SK-N-SH treated with all-trans-retinoic acid at 6 μM for 48 hours (cell line): ENCODE measurements at regions not wholly inside any gene's neighbourhood (a gene's known extent, or its start where the extent isn't known, plus 50 kb on each side); places are given as distances from the start of the nearest gene placed in this dataset.

Source experiments
- ATAC-seq: fragments of 200-7000 bp; cut with Tn5 transposase; 3 replicates; pipeline ENCODE4 v1.9.1; 2020; ENCODE audit warnings: mild to moderate bottlenecking, moderate library complexity
- ARNTL ChIP-seq: fragments of 450-650 bp; formaldehyde crosslinking; IDR thresholded peaks from 2 replicates; pipeline ENCODE4 v1.5.0; 2020; ENCODE audit warnings: low read depth, mild to moderate bottlenecking, moderate library complexity, borderline replicate concordance
- BACH2 ChIP-seq: fragments of 250-450 bp; sonication (Bioruptor Pico); IDR thresholded peaks from 2 replicates; pipeline ENCODE4 v1.9.0; 2021; ENCODE audit warnings: mild to moderate bottlenecking, borderline replicate concordance
- CSDC2 ChIP-seq: fragments of 250-450 bp; sonication (Bioruptor Pico); IDR thresholded peaks from 2 replicates; pipeline ENCODE4 v1.5.0; 2020; ENCODE audit warnings: mild to moderate bottlenecking, moderate library complexity
- CSRNP3 ChIP-seq: fragments of 250-450 bp; sonication (Bioruptor Pico); IDR thresholded peaks from 2 replicates; pipeline ENCODE4 v1.5.1; 2021; ENCODE audit warnings: mild to moderate bottlenecking, moderate library complexity
- ESRRG ChIP-seq: fragments of 250-450 bp; sonication (Bioruptor Pico); IDR thresholded peaks from 2 replicates; pipeline ENCODE4 v1.6.1; 2021; ENCODE audit warnings: mild to moderate bottlenecking
- GLIS3 ChIP-seq: fragments of 250-450 bp; sonication (Bioruptor Pico); IDR thresholded peaks from 2 replicates; pipeline ENCODE4 v1.5.0; 2020; ENCODE audit warnings: mild to moderate bottlenecking, moderate library complexity
- ISL1 ChIP-seq: fragments of 250-450 bp; sonication (Bioruptor Pico); IDR thresholded peaks from 2 replicates; pipeline ENCODE4 v2.1.2; 2022; ENCODE audit warnings: mild to moderate bottlenecking, moderate library complexity
- OSR1 ChIP-seq: fragments of 250-450 bp; sonication (Bioruptor Pico); IDR thresholded peaks from 2 replicates; pipeline ENCODE4 v1.8.0; 2022; ENCODE audit warnings: moderate library complexity, mild to moderate bottlenecking, inconsistent platforms
- POU6F1 ChIP-seq: fragments of 250-450 bp; sonication (Bioruptor Pico); IDR thresholded peaks from 2 replicates; pipeline ENCODE4 v1.8.0; 2021; ENCODE audit warnings: low read depth, mild to moderate bottlenecking, moderate library complexity, borderline replicate concordance
- PPARA ChIP-seq: fragments of 250-450 bp; sonication (Bioruptor Pico); IDR thresholded peaks from 2 replicates; pipeline ENCODE4 v1.5.0; 2020; ENCODE audit warnings: mild to moderate bottlenecking, borderline replicate concordance
- RARB ChIP-seq: fragments of 250-450 bp; sonication (Bioruptor Pico); IDR thresholded peaks from 2 replicates; pipeline ENCODE4 v1.8.0; 2021; ENCODE audit warnings: mild to moderate bottlenecking, moderate library complexity
- SNAI2 ChIP-seq: fragments of 250-450 bp; sonication (Bioruptor Pico); IDR thresholded peaks from 2 replicates; pipeline ENCODE4 v1.5.0; 2020; ENCODE audit warnings: mild to moderate bottlenecking, moderate library complexity
- TCF4 ChIP-seq: fragments of 250-450 bp; sonication (Bioruptor Pico); IDR thresholded peaks from 2 replicates; pipeline ENCODE4 v1.8.0; 2021; ENCODE audit warnings: mild to moderate bottlenecking, moderate library complexity, borderline replicate concordance
- TOX ChIP-seq: fragments of 250-450 bp; sonication (Bioruptor Pico); IDR thresholded peaks from 2 replicates; pipeline ENCODE4 v1.8.0; 2021; ENCODE audit warnings: mild to moderate bottlenecking, moderate library complexity, borderline replicate concordance
- TSHZ2 ChIP-seq: fragments of 250-450 bp; sonication (Bioruptor Pico); IDR thresholded peaks from 2 replicates; pipeline ENCODE4 v1.5.0; 2020; ENCODE audit warnings: mild to moderate bottlenecking, moderate library complexity
- ZC3H10 ChIP-seq: fragments of 250-450 bp; sonication (Bioruptor Pico); IDR thresholded peaks from 2 replicates; pipeline ENCODE4 v1.5.1; 2021; ENCODE audit warnings: mild to moderate bottlenecking, moderate library complexity
- ZFP30 ChIP-seq: fragments of 450-650 bp; formaldehyde crosslinking; IDR thresholded peaks from 2 replicates; pipeline ENCODE4 v1.5.0; 2022; ENCODE audit warnings: mild to moderate bottlenecking, moderate library complexity
- ZNF565 ChIP-seq: fragments of 450-650 bp; formaldehyde crosslinking; conservative IDR thresholded peaks from 2 replicates; pipeline ENCODE4 v1.5.0; 2020; ENCODE audit warnings: low read depth, mild to moderate bottlenecking, moderate library complexity
- ZNF70 ChIP-seq: fragments of 450-650 bp; formaldehyde crosslinking; IDR thresholded peaks from 2 replicates; pipeline ENCODE4 v1.5.0; 2020; ENCODE audit warnings: mild to moderate bottlenecking, moderate library complexity
- TF ChIP-seq, protein P1 (sequence below): fragments of 250-450 bp; sonication (Bioruptor Pico); IDR thresholded peaks from 2 replicates; pipeline ENCODE4 v1.8.0; 2020; ENCODE audit warnings: mild to moderate bottlenecking, moderate library complexity, borderline replicate concordance
- TF ChIP-seq, protein P2 (sequence below): fragments of 250-450 bp; sonication (Bioruptor Pico); IDR thresholded peaks from 2 replicates; pipeline ENCODE4 v1.5.1; 2020; ENCODE audit warnings: low read depth, mild to moderate bottlenecking, moderate library complexity

GRCh38 chrX:107566604-107567262 lies 61.6 kb upstream of the PRPS1 start:
- ATAC-seq = no peak
- TF ChIP-seq BACH2 (CRISPR knock-in tag) (no peak), ZC3H10 (CRISPR knock-in tag) (no peak), RARB (CRISPR knock-in tag) (no peak), PPARA (CRISPR knock-in tag) (no peak), TCF4 (no peak), TSHZ2 (no peak), ARNTL (CRISPR knock-in tag) (no peak), ZNF565 (no peak)
- TF ChIP-seq, protein P1, sequence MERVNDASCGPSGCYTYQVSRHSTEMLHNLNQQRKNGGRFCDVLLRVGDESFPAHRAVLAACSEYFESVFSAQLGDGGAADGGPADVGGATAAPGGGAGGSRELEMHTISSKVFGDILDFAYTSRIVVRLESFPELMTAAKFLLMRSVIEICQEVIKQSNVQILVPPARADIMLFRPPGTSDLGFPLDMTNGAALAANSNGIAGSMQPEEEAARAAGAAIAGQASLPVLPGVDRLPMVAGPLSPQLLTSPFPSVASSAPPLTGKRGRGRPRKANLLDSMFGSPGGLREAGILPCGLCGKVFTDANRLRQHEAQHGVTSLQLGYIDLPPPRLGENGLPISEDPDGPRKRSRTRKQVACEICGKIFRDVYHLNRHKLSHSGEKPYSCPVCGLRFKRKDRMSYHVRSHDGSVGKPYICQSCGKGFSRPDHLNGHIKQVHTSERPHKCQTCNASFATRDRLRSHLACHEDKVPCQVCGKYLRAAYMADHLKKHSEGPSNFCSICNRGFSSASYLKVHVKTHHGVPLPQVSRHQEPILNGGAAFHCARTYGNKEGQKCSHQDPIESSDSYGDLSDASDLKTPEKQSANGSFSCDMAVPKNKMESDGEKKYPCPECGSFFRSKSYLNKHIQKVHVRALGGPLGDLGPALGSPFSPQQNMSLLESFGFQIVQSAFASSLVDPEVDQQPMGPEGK = no peak
- TF ChIP-seq, protein P2, sequence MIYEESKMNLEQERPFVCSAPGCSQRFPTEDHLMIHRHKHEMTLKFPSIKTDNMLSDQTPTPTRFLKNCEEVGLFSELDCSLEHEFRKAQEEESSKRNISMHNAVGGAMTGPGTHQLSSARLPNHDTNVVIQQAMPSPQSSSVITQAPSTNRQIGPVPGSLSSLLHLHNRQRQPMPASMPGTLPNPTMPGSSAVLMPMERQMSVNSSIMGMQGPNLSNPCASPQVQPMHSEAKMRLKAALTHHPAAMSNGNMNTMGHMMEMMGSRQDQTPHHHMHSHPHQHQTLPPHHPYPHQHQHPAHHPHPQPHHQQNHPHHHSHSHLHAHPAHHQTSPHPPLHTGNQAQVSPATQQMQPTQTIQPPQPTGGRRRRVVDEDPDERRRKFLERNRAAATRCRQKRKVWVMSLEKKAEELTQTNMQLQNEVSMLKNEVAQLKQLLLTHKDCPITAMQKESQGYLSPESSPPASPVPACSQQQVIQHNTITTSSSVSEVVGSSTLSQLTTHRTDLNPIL = no peak
- TF ChIP-seq, all 23 proteins: peak for 0

DNA sequence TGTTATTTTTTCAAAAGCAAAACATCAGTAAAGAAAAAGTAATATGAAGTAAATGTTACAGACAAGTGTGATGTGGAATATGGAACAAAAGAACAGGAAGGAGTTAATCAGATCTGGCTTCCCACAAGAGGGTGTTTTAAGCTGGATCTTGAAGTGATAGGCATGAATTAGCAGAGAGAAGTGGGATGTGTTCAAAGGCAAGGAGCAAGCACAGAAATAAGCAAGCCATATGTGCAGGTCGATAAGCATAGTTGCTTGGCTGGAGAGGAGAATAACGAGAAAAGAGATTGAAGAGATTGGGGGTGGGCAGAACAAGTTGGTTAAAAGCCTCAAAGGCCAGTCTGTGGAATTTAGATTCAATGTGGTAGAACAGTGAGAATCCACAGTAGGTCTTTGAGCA lies 60.9 kb upstream of the PRPS1 start:
- no peak for ATAC-seq
- TF ChIP-seq, protein P1 = no peak
- TF ChIP-seq CSDC2 (CRISPR knock-in tag) (no peak), PPARA (CRISPR knock-in tag) (no peak), POU6F1 (no peak), ZNF70 (CRISPR knock-in tag) (no peak), ZNF565 (no peak), ZC3H10 (CRISPR knock-in tag) (no peak), OSR1 (CRISPR knock-in tag) (no peak), GLIS3 (CRISPR knock-in tag) (no peak), BACH2 (CRISPR knock-in tag) (no peak), TSHZ2 (no peak), TOX (CRISPR knock-in tag) (no peak), ARNTL (CRISPR knock-in tag) (no peak), ESRRG (no peak), CSRNP3 (CRISPR knock-in tag) (no peak), TCF4 (no peak), ISL1 (CRISPR knock-in tag) (no peak), ZFP30 (CRISPR knock-in tag) (no peak), SNAI2 (CRISPR knock-in tag) (no peak)
- TF ChIP-seq, protein P2 = no peak
